GM12891 (cell line): ENCODE measurements at regions not wholly inside any gene's neighbourhood (a gene's known extent, or its start where the extent isn't known, plus 50 kb on each side); places are given as distances from the start of the nearest gene placed in this dataset.
A peak's percentile ranks its signal among the peaks of the same experiment; 100 is the strongest.

Experiments
- DNase-seq: peaks from one replicate; pipeline ENCODE4 v3.0.0; 2011; ENCODE audit warnings: low spot score; ENCODE audit not compliant: insufficient read length
- FAIRE-seq: peaks from 2 replicates; lab custom pipeline; 2011; peaks lifted over from hg19 to GRCh38; lab: Jason Lieb, UNC
- PAX5 ChIP-seq: IDR thresholded peaks from 2 replicates; pipeline ENCODE4 v1.6.1; 2011; ENCODE audit warnings: low read length, moderate library complexity, mild to moderate bottlenecking; ENCODE audit not compliant: insufficient read depth, severe bottlenecking
- POLR2A ChIP-seq: IDR thresholded peaks from 2 replicates; pipeline ENCODE4 v1.6.1; 2011; ENCODE audit warnings: low read depth, low read length, control low read depth
- POLR2AphosphoS5 ChIP-seq: IDR thresholded peaks from 2 replicates; pipeline ENCODE4 v1.6.1; 2011; ENCODE audit warnings: low read depth, low read length, control low read depth
- POU2F2 ChIP-seq: IDR thresholded peaks from 2 replicates; pipeline ENCODE4 v1.6.1; 2011; ENCODE audit warnings: low read depth, mild to moderate bottlenecking, control low read depth, low read length, moderate library complexity
- SPI1 ChIP-seq: IDR thresholded peaks from 2 replicates; pipeline ENCODE4 v1.6.1; 2011; ENCODE audit warnings: low read depth, low read length, control low read depth
- TAF1 ChIP-seq: IDR thresholded peaks from 2 replicates; pipeline ENCODE4 v1.6.1; 2011; ENCODE audit warnings: low read depth, low read length, control low read depth

DNA sequence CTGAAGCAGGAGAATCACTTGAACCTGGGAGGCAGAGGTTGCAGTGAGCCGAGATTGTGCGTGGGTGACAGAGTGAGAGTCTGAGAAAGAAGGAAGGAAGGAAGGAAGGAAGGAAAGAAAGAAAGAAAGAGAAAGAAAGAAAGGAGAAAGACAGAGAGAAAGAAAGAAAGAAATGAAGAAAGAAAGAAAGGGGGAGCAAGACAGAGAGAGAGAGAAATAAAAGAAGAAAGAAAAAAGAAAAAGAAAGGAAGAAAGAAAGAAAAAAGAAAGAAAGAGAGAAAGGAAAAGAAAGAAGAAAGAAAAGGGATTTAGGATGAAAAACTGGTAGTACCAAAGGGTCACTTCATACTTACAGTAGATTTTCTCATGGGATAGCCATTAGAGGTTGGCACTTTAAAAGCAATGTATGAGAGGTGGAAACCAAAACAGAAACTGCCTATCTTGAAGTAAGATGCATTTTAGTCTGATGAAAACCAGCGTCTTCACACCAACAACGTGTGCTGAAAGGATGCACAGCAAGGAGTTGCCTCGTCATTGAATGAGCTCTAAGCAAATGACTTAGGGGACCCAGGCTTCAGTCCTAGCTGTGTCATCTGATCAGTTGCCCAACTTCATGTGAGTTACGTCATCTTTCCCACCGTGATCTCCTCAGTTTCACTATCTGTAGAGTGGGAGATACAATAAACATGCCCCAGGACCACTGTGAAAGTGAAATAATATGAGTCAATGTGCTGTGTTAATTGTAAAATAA lies 133.9 kb upstream of the NEDD9 start:
- FAIRE-seq (peak; percentile 97), DNase-seq (peak; percentile 36)
- TF ChIP-seq POLR2A (no peak), SPI1 (no peak), TAF1 (no peak), PAX5 (no peak), POLR2AphosphoS5 (no peak), POU2F2 (no peak)

- TF ChIP-seq SPI1 (no peak), TAF1 (no peak), PAX5 (no peak), POLR2AphosphoS5 (no peak), POU2F2 (no peak), POLR2A (no peak)
- DNase-seq = no peak
- FAIRE-seq = no peak
These were observed 132.5 kb upstream of the NEDD9 start for GRCh38 chr6:11364971-11365397.

- DNase-seq (no peak), FAIRE-seq (peak; percentile 65)
- TF ChIP-seq PAX5 (no peak), TAF1 (no peak), POLR2A (no peak), POLR2AphosphoS5 (no peak), POU2F2 (no peak), SPI1 (no peak)
These were observed 131.6 kb upstream of the NEDD9 start for GRCh38 chr6:11363881-11364576.

DNA sequence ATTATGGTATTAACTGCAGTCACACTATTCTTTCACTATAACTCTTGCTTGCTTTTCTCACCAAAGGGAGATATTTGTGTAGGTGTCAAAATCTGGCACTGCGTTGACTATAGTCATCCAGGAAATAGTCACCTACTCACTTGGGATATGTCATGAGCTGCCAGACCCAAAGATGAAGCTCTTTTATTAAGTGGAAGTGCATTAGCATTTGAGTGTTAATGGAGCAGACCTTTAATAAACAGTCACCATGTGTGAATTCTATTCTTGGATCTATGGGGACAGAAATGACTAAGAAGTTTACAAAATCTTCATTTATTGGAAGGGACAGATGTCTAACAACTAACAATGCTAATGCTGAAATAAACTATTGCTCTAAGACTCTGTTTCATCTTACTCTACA lies 130.1 kb upstream of the NEDD9 start:
- TF ChIP-seq POLR2AphosphoS5 (no peak), POLR2A (no peak), TAF1 (no peak), PAX5 (no peak), POU2F2 (no peak), SPI1 (no peak)
- DNase-seq (no peak), FAIRE-seq (no peak)

GRCh38 chr6:11358904-11359830 lies 126.7 kb upstream of the NEDD9 start:
- FAIRE-seq = no peak
- no peak for TF ChIP-seq PAX5
- no peak for TF ChIP-seq POLR2AphosphoS5
- no peak for TF ChIP-seq POLR2A
- TF ChIP-seq TAF1 = no peak
- DNase-seq = no peak

GRCh38 chr6:11357285-11357684 lies 124.8 kb upstream of the NEDD9 start:
- FAIRE-seq (no peak), DNase-seq (no peak)
- no peak; the same call in 1 of the 2 replicates for TF ChIP-seq POLR2A
- TF ChIP-seq POLR2AphosphoS5 = no peak
- no peak for TF ChIP-seq SPI1
- no peak for TF ChIP-seq TAF1
- no peak for TF ChIP-seq PAX5
- TF ChIP-seq POU2F2 = no peak

- no peak for DNase-seq
- no peak for FAIRE-seq
- TF ChIP-seq SPI1 (no peak), PAX5 (no peak), POLR2A (no peak), POLR2AphosphoS5 (no peak), POU2F2 (no peak), TAF1 (no peak)
These were observed 124.1 kb upstream of the NEDD9 start for GRCh38 chr6:11356404-11357155.

GRCh38 chr6:11353921-11354389 lies 121.5 kb upstream of the NEDD9 start:
- FAIRE-seq (no peak), DNase-seq (no peak)
- TF ChIP-seq POU2F2 (no peak), SPI1 (no peak), POLR2AphosphoS5 (peak; percentile 24; the same call in 1 of the 2 replicates)

- DNase-seq = no peak
- no peak for FAIRE-seq
- no peak for TF ChIP-seq POLR2A
- TF ChIP-seq POLR2AphosphoS5 = no peak
- TF ChIP-seq POU2F2 = no peak
- no peak for TF ChIP-seq TAF1
- TF ChIP-seq PAX5 = no peak
- no peak for TF ChIP-seq SPI1
These were observed 117.8 kb upstream of the NEDD9 start for GRCh38 chr6:11350294-11350693.

- no peak for DNase-seq
- TF ChIP-seq PAX5 = no peak
- FAIRE-seq = no peak
These were observed 117.4 kb upstream of the NEDD9 start for GRCh38 chr6:11349880-11350279.
